ENCODE measurements at regions not wholly inside any gene's neighbourhood (a gene's known extent, or its start where the extent isn't known, plus 50 kb on each side); places are given as distances from the start of the nearest gene placed in this dataset.

DNA sequence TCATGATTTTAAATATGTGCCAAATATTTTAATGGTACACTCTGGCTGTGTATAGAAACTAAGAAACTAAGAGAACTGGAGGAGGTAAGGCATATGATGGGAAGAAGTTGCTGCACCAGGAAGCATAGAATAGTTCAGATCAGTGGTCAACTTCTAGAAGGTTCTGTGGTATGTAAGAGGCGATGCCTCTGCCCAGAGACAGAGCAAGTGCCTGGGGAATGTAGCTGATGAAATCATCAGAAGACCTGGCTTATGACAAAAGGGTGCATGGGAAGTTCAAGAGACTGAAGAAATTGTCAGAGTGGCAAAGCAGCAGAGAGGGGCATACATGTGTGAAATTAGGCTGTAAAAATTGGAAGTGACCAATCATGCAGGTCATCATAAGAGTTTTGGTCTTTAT is 580.8 kb downstream of the BMP2 start:
- Histone ChIP-seq H3K9me2 (replicated peaks; ENCODE audit: insufficient read depth, low read length) (no peaks in the 10 kb centered on the region), H3K4me3 (ENCODE audit: low read length) (no peak overlapping the region), H3K27me3 (replicated peaks; ENCODE audit: insufficient read depth, low read length) (no peaks in the 10 kb centered on the region), H3K27ac (ENCODE audit: low read length) (no peak overlapping the region), H3K9me3 (replicated peaks; ENCODE audit: insufficient read depth, low read length) (no peaks in the 10 kb centered on the region), H4K20me1 (ENCODE audit: insufficient read depth, low read length) (no peaks in the 10 kb centered on the region), H3K79me2 (ENCODE audit: low read length) (no peaks in the 10 kb centered on the region), H3F3A (ENCODE audit: insufficient read depth, low read length) (no peaks in the 10 kb centered on the region), H2AFZ (ENCODE audit: low read length) (no peak overlapping the region), H3K4me1 (ENCODE audit: low read length) (no peaks in the 10 kb centered on the region), H3K4me2 (ENCODE audit: low read depth, low read length) (no peak overlapping the region), H3K36me3 (replicated peaks; ENCODE audit: insufficient read depth, low read length) (no peaks in the 10 kb centered on the region), H3K9ac (ENCODE audit: low read length) (no peak overlapping the region)
- TF ChIP-seq EZH2 (optimal IDR thresholded peaks at IDR 0.05; ENCODE audit: low read depth, low read length) (no peak), EZH2phosphoT487 (IDR thresholded peaks at IDR 0.05; ENCODE audit: low read length) (no peak)
- TF ChIP-seq, protein P1, sequence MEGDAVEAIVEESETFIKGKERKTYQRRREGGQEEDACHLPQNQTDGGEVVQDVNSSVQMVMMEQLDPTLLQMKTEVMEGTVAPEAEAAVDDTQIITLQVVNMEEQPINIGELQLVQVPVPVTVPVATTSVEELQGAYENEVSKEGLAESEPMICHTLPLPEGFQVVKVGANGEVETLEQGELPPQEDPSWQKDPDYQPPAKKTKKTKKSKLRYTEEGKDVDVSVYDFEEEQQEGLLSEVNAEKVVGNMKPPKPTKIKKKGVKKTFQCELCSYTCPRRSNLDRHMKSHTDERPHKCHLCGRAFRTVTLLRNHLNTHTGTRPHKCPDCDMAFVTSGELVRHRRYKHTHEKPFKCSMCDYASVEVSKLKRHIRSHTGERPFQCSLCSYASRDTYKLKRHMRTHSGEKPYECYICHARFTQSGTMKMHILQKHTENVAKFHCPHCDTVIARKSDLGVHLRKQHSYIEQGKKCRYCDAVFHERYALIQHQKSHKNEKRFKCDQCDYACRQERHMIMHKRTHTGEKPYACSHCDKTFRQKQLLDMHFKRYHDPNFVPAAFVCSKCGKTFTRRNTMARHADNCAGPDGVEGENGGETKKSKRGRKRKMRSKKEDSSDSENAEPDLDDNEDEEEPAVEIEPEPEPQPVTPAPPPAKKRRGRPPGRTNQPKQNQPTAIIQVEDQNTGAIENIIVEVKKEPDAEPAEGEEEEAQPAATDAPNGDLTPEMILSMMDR (IDR thresholded peaks at IDR 0.05; ENCODE audit: low read length), result no peak
- DNase-seq, result no peak

DNA sequence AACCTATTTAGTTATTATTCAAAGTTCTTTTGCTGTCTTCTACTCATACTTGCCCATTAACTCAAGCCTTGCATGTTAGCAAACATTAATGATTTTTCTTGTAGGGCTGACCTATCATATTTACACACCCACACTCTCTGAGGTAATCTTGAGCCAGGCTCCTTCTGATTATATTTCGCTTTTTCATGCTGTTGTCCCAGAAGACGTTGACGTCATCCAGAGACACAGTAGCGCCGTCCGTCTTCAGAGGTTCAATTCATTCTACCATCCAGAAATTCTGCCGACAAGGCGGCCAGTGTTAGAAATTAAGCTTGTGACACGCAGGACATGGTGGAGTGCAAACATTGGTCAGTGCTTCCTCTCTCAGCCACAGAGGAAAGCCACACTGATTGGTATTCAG is 584.7 kb downstream of the BMP2 start:
- Histone ChIP-seq H3K36me3 (replicated peaks; ENCODE audit: insufficient read depth, low read length) (no peaks in the 10 kb centered on the region), H3K4me1 (ENCODE audit: low read length) (no peaks in the 10 kb centered on the region), H3K79me2 (ENCODE audit: low read length) (no peaks in the 10 kb centered on the region), H3K9ac (ENCODE audit: low read length) (no peak overlapping the region), H2AFZ (ENCODE audit: low read length) (no peak overlapping the region), H3K4me3 (ENCODE audit: low read length) (no peak overlapping the region), H3F3A (ENCODE audit: insufficient read depth, low read length) (no peaks in the 10 kb centered on the region), H3K27me3 (replicated peaks; ENCODE audit: insufficient read depth, low read length) (no peaks in the 10 kb centered on the region), H4K20me1 (ENCODE audit: insufficient read depth, low read length) (no peaks in the 10 kb centered on the region), H3K27ac (ENCODE audit: low read length) (no peak overlapping the region), H3K9me3 (replicated peaks; ENCODE audit: insufficient read depth, low read length) (no peaks in the 10 kb centered on the region), H3K4me2 (ENCODE audit: low read depth, low read length) (no peak overlapping the region), H3K9me2 (replicated peaks; ENCODE audit: insufficient read depth, low read length) (no peaks in the 10 kb centered on the region)
- TF ChIP-seq, protein P1 (IDR thresholded peaks at IDR 0.05; ENCODE audit: low read length), result no peak
- TF ChIP-seq EZH2 (optimal IDR thresholded peaks at IDR 0.05; ENCODE audit: low read depth, low read length) (no peak), EZH2phosphoT487 (IDR thresholded peaks at IDR 0.05; ENCODE audit: low read length) (no peak)
- DNase-seq, result no peak

DNA sequence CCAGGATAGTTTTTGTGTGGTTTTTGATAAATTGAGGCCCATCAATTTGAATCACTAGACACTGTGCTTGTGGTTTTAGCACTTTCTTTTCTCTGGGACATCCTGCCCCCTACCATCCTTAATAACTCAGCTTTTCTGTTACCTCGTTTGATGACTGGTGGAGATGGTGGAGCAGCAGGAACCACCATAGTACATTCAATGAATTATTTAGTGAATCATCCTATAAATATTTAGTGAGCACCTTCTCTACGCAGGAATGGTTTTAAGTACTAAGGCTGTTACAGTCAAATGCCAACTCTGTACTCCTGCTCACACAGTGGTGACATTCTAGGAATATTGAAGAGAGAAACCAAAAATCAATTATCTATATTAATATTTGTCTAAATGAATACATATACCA is 585.2 kb downstream of the HAO1 start:
- no peak overlapping the region for H2AFZ ChIP-seq (ENCODE audit: low read length)
- H3K27ac ChIP-seq (ENCODE audit: low read length), result no peak overlapping the region
- H3K79me2 ChIP-seq (ENCODE audit: low read length), result no peaks in the 10 kb centered on the region
- H3K36me3 ChIP-seq (replicated peaks; ENCODE audit: insufficient read depth, low read length), result no peaks in the 10 kb centered on the region
- 0 out of 2 replicates have a peak, but pooled peaks cover 2% of the 10 kb centered on the region for H3K4me1 ChIP-seq (ENCODE audit: low read length)
- TF ChIP-seq, protein P1 (IDR thresholded peaks at IDR 0.05; ENCODE audit: low read length), result no peak
- TF ChIP-seq EZH2 (optimal IDR thresholded peaks at IDR 0.05; ENCODE audit: low read depth, low read length), result no peak
- no peak for TF ChIP-seq EZH2phosphoT487 (IDR thresholded peaks at IDR 0.05; ENCODE audit: low read length)
- H3K9me2 ChIP-seq (replicated peaks; ENCODE audit: insufficient read depth, low read length), result no peaks in the 10 kb centered on the region
- H3K9me3 ChIP-seq (replicated peaks; ENCODE audit: insufficient read depth, low read length), result no peaks in the 10 kb centered on the region
- no peak overlapping the region for H3K4me3 ChIP-seq (ENCODE audit: low read length)
- H3K9ac ChIP-seq (ENCODE audit: low read length), result no peak overlapping the region
- H3K27me3 ChIP-seq (replicated peaks; ENCODE audit: insufficient read depth, low read length), result no peaks in the 10 kb centered on the region
- no peak overlapping the region for H3K4me2 ChIP-seq (ENCODE audit: low read depth, low read length)
- no peaks in the 10 kb centered on the region for H4K20me1 ChIP-seq (ENCODE audit: insufficient read depth, low read length)
- H3F3A ChIP-seq (ENCODE audit: insufficient read depth, low read length), result no peaks in the 10 kb centered on the region
- DNase-seq, result no peak
